Daoy (cell line): ENCODE measurements at regions not wholly inside any gene's neighbourhood (a gene's known extent, or its start where the extent isn't known, plus 50 kb on each side); places are given as distances from the start of the nearest gene placed in this dataset.
"Not testable (repeated sequence)": the region's sequence is repeated elsewhere in the genome, so short reads cannot be mapped to it uniquely, and the experiment has no call there.

Experiments used
- DNase-seq: peaks from one replicate; pipeline ENCODE4 v3.0.0-alpha.2; 2015; ENCODE audit warnings: low read depth

- DNase-seq: no peak
Observed at GRCh38 chr1:43108080-43108479, 64.0 kb downstream of the EBNA1BP2 start.

- no peak for DNase-seq
Observed at GRCh38 chr1:43107664-43108063, 64.4 kb downstream of the EBNA1BP2 start.

GRCh38 chr1:43104027-43104763 is 67.9 kb downstream of the EBNA1BP2 start:
- no peak for DNase-seq

- no peak for DNase-seq
Observed at GRCh38 chr1:43101061-43101460, 71.0 kb downstream of the EBNA1BP2 start.

GRCh38 chr1:43098200-43098599 is 73.9 kb downstream of the EBNA1BP2 start:
- DNase-seq: no peak

- DNase-seq: not testable (repeated sequence)
Observed at GRCh38 chr1:43096528-43096927, 75.6 kb downstream of the EBNA1BP2 start.

- DNase-seq: not testable (repeated sequence)
Observed at GRCh38 chr1:43090812-43091211, 81.3 kb downstream of the EBNA1BP2 start.

GRCh38 chr1:43090157-43090556 is 81.9 kb downstream of the EBNA1BP2 start:
- DNase-seq: not testable (repeated sequence)

- DNase-seq: no peak
Observed at GRCh38 chr1:43083375-43083891, 88.7 kb downstream of the EBNA1BP2 start.

GRCh38 chr1:43082740-43083139 is 89.3 kb downstream of the EBNA1BP2 start:
- DNase-seq: no peak

GRCh38 chr1:43077273-43077672 is 94.8 kb downstream of the EBNA1BP2 start:
- DNase-seq: no peak

GRCh38 chr1:43074709-43075108 is 97.4 kb downstream of the EBNA1BP2 start:
- DNase-seq: no peak

GRCh38 chr1:43074244-43074643 is 97.8 kb downstream of the EBNA1BP2 start:
- no peak for DNase-seq

- peak; percentile 78 for DNase-seq
Observed at GRCh38 chr1:43073490-43074230, 98.4 kb downstream of the EBNA1BP2 start.

- no peak for DNase-seq
Observed at GRCh38 chr1:43072314-43072713, 99.8 kb downstream of the EBNA1BP2 start.

- no peak for DNase-seq
Observed at GRCh38 chr1:43071241-43071640, 100.8 kb downstream of the EBNA1BP2 start.

- no peak for DNase-seq
Observed at GRCh38 chr1:43069461-43070050, 102.5 kb downstream of the EBNA1BP2 start.

- DNase-seq: no peak
Observed at GRCh38 chr1:43068911-43069310, 103.2 kb downstream of the EBNA1BP2 start.

- no peak for DNase-seq
Observed at GRCh38 chr1:43067977-43068751, 103.9 kb downstream of the EBNA1BP2 start.

GRCh38 chr1:43067233-43067745 is 104.8 kb downstream of the EBNA1BP2 start:
- no peak for DNase-seq

GRCh38 chr1:43066578-43066977 is 105.5 kb downstream of the EBNA1BP2 start:
- no peak for DNase-seq
